GM06990 (cell line): ENCODE measurements at regions not wholly inside any gene's neighbourhood (a gene's known extent, or its start where the extent isn't known, plus 50 kb on each side); places are given as distances from the start of the nearest gene placed in this dataset.

Experiments
- DNase-seq: peaks from one replicate; pipeline ENCODE4 v3.0.0-alpha.2; 2011; ENCODE audit not compliant: insufficient read length; ENCODE audit errors: extremely low read depth
- H3K27me3 ChIP-seq: replicated peaks from 2 replicates; pipeline ENCODE4 v1.6.0; 2011; ENCODE audit warnings: low read length; ENCODE audit not compliant: control insufficient read depth, insufficient read depth
- H3K36me3 ChIP-seq: 2 replicates; pipeline ENCODE4 v1.5.1; 2011; ENCODE audit warnings: low read length; ENCODE audit not compliant: control insufficient read depth, insufficient read depth
- H3K4me3 ChIP-seq: replicated peaks from 2 replicates; pipeline ENCODE4 v1.5.1; 2011; ENCODE audit warnings: low read depth, mild to moderate bottlenecking, control low read depth, low read length
- TF ChIP-seq, protein P1 (sequence below): IDR thresholded peaks from 2 replicates; pipeline ENCODE4 v1.5.1; 2011; ENCODE audit warnings: low read length, control low read depth, mild to moderate bottlenecking, inconsistent platforms; ENCODE audit not compliant: insufficient read depth, poor library complexity, severe bottlenecking

DNA sequence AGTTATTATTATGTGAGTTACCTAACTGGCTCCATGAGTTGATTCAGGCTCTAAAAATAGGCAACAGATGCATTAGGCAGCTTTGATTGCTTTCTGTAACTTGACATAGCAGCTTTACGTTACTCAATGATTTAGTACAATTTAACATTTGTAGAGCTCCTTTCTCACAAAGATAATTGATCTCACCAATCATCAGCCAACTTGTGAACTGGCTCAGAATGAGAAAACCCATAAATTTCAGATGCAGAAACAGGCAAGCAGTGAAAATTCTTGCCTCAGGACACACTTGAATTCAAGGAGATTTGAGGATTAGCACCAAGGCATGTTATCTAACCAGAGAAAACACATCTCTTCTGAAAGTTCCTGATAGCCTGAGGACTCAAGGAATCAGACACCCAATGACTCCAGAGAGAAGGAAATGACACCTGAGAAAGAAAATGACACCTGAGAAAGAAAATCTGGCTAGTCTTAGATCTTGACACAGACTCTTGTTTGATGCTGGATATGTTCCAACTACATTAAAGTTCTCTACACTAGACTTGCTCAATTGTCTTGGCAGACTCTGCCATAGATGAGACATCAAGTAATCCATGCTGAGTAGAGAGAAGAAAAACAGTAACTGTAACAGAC lies 315.1 kb upstream of the CBLB start:
- H3K36me3 ChIP-seq: no peaks in the 10 kb centered on the region
- no peak overlapping the region for H3K4me3 ChIP-seq
- DNase-seq: peak; percentile 52
- TF ChIP-seq, protein P1, sequence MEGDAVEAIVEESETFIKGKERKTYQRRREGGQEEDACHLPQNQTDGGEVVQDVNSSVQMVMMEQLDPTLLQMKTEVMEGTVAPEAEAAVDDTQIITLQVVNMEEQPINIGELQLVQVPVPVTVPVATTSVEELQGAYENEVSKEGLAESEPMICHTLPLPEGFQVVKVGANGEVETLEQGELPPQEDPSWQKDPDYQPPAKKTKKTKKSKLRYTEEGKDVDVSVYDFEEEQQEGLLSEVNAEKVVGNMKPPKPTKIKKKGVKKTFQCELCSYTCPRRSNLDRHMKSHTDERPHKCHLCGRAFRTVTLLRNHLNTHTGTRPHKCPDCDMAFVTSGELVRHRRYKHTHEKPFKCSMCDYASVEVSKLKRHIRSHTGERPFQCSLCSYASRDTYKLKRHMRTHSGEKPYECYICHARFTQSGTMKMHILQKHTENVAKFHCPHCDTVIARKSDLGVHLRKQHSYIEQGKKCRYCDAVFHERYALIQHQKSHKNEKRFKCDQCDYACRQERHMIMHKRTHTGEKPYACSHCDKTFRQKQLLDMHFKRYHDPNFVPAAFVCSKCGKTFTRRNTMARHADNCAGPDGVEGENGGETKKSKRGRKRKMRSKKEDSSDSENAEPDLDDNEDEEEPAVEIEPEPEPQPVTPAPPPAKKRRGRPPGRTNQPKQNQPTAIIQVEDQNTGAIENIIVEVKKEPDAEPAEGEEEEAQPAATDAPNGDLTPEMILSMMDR: no peak
- no peaks in the 10 kb centered on the region for H3K27me3 ChIP-seq

DNA sequence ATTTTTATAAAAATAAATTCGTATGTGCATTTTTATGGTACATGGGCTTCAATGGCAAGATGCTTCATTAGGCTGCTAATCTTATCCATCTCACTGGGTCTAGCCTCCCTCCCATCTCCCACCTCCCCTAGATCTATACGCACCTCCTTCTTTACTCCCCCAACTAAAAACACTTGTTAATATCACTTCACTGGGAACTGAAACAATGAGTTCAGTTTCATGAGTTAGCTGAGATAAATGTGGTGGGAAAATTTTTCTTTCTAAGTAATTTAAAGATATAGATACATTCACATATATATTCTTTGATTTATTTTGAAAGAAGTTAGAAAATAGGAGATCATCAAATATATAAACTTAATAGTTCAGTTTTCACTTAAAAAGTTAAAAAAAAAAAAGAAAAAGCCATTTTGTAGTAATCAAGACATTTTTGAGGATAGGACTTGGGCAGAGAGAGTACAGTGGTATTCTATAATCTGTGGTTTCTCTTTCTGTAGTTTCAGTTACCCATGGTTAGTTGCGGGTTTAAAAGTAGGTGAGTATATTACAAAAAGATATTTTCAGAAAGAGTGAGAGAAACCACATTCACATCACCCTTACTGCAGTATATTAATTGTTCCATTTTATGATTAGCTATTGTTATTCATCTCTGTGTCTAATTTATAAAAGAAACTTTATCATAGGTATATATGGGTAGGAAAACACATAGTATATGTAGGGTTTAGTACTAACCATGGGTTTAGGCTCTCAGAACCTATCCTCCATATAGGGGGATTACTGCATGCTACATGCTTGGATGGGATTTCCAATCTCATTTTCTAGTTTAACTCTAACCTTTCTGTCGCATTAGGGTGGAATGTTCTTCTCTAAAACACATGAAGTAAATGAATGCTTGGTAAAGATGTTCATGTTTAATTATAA lies 316.0 kb upstream of the CBLB start:
- DNase-seq: peak; percentile 73
- no peak overlapping the region for H3K4me3 ChIP-seq
- no peaks in the 10 kb centered on the region for H3K36me3 ChIP-seq
- TF ChIP-seq, protein P1: no peak
- H3K27me3 ChIP-seq: no peaks in the 10 kb centered on the region

DNA sequence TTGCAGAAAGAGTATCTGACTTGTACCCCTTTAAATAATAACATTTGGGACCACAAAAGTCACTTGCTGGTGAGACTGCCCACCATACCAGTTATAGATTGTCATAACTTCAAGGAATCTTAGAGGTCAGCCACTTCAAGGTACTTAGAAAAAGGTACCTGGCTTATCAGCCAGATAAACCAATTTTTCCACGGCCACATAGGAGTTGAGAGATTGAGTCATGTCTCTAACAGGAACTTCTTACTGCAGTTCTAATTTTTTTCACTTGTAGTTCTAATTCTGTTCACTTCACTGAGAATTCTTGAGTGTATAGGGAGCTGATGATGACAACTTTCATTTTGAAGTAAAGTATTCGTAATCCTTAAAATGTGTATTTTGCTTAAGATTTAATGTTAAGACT lies 317.1 kb upstream of the CBLB start:
- Histone ChIP-seq H3K4me3 (no peak overlapping the region), H3K36me3 (no peaks in the 10 kb centered on the region), H3K27me3 (no peaks in the 10 kb centered on the region)
- no peak for DNase-seq
- TF ChIP-seq, protein P1: no peak

DNA sequence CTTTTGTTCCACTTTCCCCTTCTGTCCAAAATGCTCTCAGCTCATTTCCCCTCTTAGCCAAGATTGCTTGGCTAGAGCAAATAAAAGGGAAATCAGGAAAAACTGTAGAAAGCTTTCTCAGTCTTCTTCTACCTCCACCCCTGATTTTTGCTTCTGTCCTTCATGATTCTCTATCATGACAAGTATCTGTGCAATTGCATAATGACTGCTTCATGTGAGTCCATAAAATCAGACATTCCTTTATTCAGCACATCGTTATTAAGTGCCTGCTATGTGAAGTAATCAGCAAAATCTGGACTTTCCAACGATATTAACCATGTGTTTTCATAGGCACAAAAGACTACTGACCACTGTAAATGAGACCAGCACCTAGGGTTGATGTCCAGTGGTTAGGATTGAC lies 321.5 kb upstream of the CBLB start:
- no peak for DNase-seq
- TF ChIP-seq, protein P1: no peak
- Histone ChIP-seq H3K36me3 (no peaks in the 10 kb centered on the region), H3K27me3 (no peaks in the 10 kb centered on the region), H3K4me3 (no peak overlapping the region)

DNA sequence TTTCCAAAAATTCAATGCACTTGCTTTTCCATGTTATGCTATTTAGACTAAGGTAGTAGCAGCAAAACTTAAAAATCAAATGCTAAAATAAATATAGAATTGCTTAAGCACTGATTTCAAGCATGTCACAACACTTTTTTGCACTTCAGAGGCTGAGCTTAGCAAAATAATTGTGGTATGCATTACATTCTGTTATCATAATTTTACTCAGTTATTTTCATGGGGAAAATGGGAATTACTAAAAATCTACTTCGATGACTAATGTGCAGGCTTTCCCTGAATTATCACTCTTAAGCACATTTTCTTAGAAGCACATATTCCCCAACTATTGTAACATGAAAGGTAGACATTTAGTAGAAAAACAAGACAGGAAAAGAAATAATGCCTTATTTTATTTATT lies 322.4 kb upstream of the CBLB start:
- H3K4me3 ChIP-seq: no peak overlapping the region
- no peak for DNase-seq
- no peaks in the 10 kb centered on the region for H3K27me3 ChIP-seq
- no peaks in the 10 kb centered on the region for H3K36me3 ChIP-seq
- TF ChIP-seq, protein P1: no peak
